H9 (cell line): ENCODE measurements at regions not wholly inside any gene's neighbourhood (a gene's known extent, or its start where the extent isn't known, plus 50 kb on each side); places are given as distances from the start of the nearest gene placed in this dataset.

Experiments
- DNase-seq: peaks from one replicate; pipeline ENCODE4 v3.0.0-alpha.2; 2017
- H2AFZ ChIP-seq: one replicate; pipeline ENCODE4 v1.6.1; 2013; ENCODE audit warnings: mild to moderate bottlenecking, low read length, control low read depth, moderate library complexity
- H2AK5ac ChIP-seq: 2 replicates; pipeline ENCODE4 v1.6.1; 2013; ENCODE audit warnings: low read length, control low read depth, mixed read lengths; ENCODE audit not compliant: insufficient read length
- H2BK120ac ChIP-seq: one replicate; pipeline ENCODE4 v1.6.1; 2013; ENCODE audit warnings: low read depth, mild to moderate bottlenecking, low read length, control low read depth, inconsistent platforms; ENCODE audit not compliant: poor library complexity, severe bottlenecking
- H2BK12ac ChIP-seq: 2 replicates; pipeline ENCODE4 v1.6.1; 2013; ENCODE audit warnings: low read length, control low read depth, mixed read lengths, low read depth; ENCODE audit not compliant: insufficient read length
- H2BK15ac ChIP-seq: 2 replicates; pipeline ENCODE4 v1.6.1; 2013; ENCODE audit warnings: low read depth, low read length, control low read depth
- H2BK20ac ChIP-seq: one replicate; pipeline ENCODE4 v1.6.1; 2013; ENCODE audit warnings: low read depth, mild to moderate bottlenecking, low read length, control low read depth, inconsistent platforms; ENCODE audit not compliant: poor library complexity, severe bottlenecking
- H2BK5ac ChIP-seq: 2 replicates; pipeline ENCODE4 v1.6.1; 2013; ENCODE audit warnings: low read length, control low read depth, mixed read lengths; ENCODE audit not compliant: insufficient read length
- H3K14ac ChIP-seq: 2 replicates; pipeline ENCODE4 v1.6.1; 2013; ENCODE audit warnings: low read length, control low read depth; ENCODE audit not compliant: insufficient read depth
- H3K18ac ChIP-seq: 2 replicates; pipeline ENCODE4 v1.6.1; 2013; ENCODE audit warnings: low read depth, mild to moderate bottlenecking, mixed read lengths, low read length, control low read depth; ENCODE audit not compliant: insufficient read length
- H3K23ac ChIP-seq: 2 replicates; pipeline ENCODE4 v1.6.1; 2013; ENCODE audit warnings: low read length, control low read depth, mixed read lengths, low read depth; ENCODE audit not compliant: insufficient read length
- H3K23me2 ChIP-seq: 2 replicates; pipeline ENCODE4 v1.6.1; 2013; ENCODE audit warnings: low read depth, mild to moderate bottlenecking, mixed read lengths, low read length, control low read depth; ENCODE audit not compliant: insufficient read length, poor library complexity, severe bottlenecking
- H3K27ac ChIP-seq: 2 replicates; pipeline ENCODE4 v1.5.1; 2013; ENCODE audit warnings: low read length, control low read depth, mixed read lengths, low read depth; ENCODE audit not compliant: insufficient read length
- H3K27me3 ChIP-seq: 2 replicates; pipeline ENCODE4 v1.6.1; 2013; ENCODE audit warnings: low read length, control low read depth, inconsistent platforms; ENCODE audit not compliant: insufficient read depth
- H3K4ac ChIP-seq: 2 replicates; pipeline ENCODE4 v1.6.1; 2013; ENCODE audit warnings: low read depth, mild to moderate bottlenecking, control low read depth, inconsistent platforms, low read length, moderate library complexity
- H3K4me1 ChIP-seq: 2 replicates; pipeline ENCODE4 v1.6.1; 2013; ENCODE audit warnings: low read length, control low read depth, inconsistent platforms; ENCODE audit not compliant: insufficient read depth
- H3K4me2 ChIP-seq: 2 replicates; pipeline ENCODE4 v1.6.1; 2013; ENCODE audit warnings: low read length, control low read depth, mixed read lengths; ENCODE audit not compliant: insufficient read length, insufficient read depth
- H3K56ac ChIP-seq: 2 replicates; pipeline ENCODE4 v1.6.1; 2013; ENCODE audit warnings: low read depth, mild to moderate bottlenecking, mixed read lengths, low read length, control low read depth; ENCODE audit not compliant: insufficient read length
- H3K79me1 ChIP-seq: 2 replicates; pipeline ENCODE4 v1.6.1; 2013; ENCODE audit warnings: low read depth, mild to moderate bottlenecking, moderate library complexity, low read length, control low read depth, inconsistent platforms; ENCODE audit not compliant: insufficient read depth, poor library complexity, severe bottlenecking
- H3K79me2 ChIP-seq: 2 replicates; pipeline ENCODE4 v1.6.1; 2013; ENCODE audit warnings: low read length, control low read depth, inconsistent platforms; ENCODE audit not compliant: insufficient read depth
- H3K9ac ChIP-seq: 2 replicates; pipeline ENCODE4 v1.6.1; 2013; ENCODE audit warnings: low read length, control low read depth, mixed read lengths; ENCODE audit not compliant: insufficient read length; ENCODE audit errors: extremely low read depth
- H3K9me3 ChIP-seq: one replicate; pipeline ENCODE4 v1.6.1; 2013; ENCODE audit warnings: low read depth, low read length, inconsistent platforms; ENCODE audit not compliant: control insufficient read depth
- H3T11ph ChIP-seq: one replicate; pipeline ENCODE4 v1.6.1; 2013; ENCODE audit warnings: mild to moderate bottlenecking, low read length, control low read depth, inconsistent platforms
- H4K20me1 ChIP-seq: one replicate; pipeline ENCODE4 v1.6.1; 2013; ENCODE audit not compliant: control insufficient read depth, insufficient read length, insufficient read depth
- H4K5ac ChIP-seq: 2 replicates; pipeline ENCODE4 v1.6.1; 2013; ENCODE audit warnings: low read depth, mild to moderate bottlenecking, mixed read lengths, low read length, control low read depth; ENCODE audit not compliant: insufficient read length
- H4K8ac ChIP-seq: replicated peaks from 2 replicates; pipeline ENCODE4 v1.6.1; 2013; ENCODE audit warnings: low read length, control low read depth, mixed read lengths, low read depth; ENCODE audit not compliant: insufficient read length
- H4K91ac ChIP-seq: 2 replicates; pipeline ENCODE4 v1.6.1; 2013; ENCODE audit warnings: low read depth, mild to moderate bottlenecking, moderate library complexity, mixed read lengths, low read length, control low read depth; ENCODE audit not compliant: insufficient read length
- H3K27ac Mint-ChIP-seq, 3 experiments: 2 replicates in 2 of 3; 3 replicates in 1 of 3; pipeline ENCODE4 v1.8.0; 2020 to 2021; ENCODE audit warnings: mixed read lengths in 3 of 3, mild to moderate bottlenecking in 1 of 3, moderate library complexity in 1 of 3
- H3K27me3 Mint-ChIP-seq: 2 replicates; pipeline ENCODE4 v1.8.0; 2021; ENCODE audit warnings: low read depth, mild to moderate bottlenecking, moderate library complexity, mixed read lengths
- H3K36me3 Mint-ChIP-seq, 3 experiments: 2 replicates in 2 of 3; 3 replicates in 1 of 3; pipeline ENCODE4 v1.8.0; 2020 to 2021; ENCODE audit warnings: low read depth in 3 of 3, mixed read lengths in 3 of 3; ENCODE audit not compliant: insufficient read depth in 1 of 3
- H3K4me1 Mint-ChIP-seq, 2 experiments: 2 replicates each; pipeline ENCODE4 v1.8.0; 2020; ENCODE audit warnings: mixed read lengths in 2 of 2
- H3K4me3 Mint-ChIP-seq, 2 experiments: 2 replicates in 1 of 2; 3 replicates in 1 of 2; pipeline ENCODE4 v1.8.0; 2020 to 2021; ENCODE audit warnings: mild to moderate bottlenecking in 2 of 2, mixed read lengths in 2 of 2, moderate library complexity in 1 of 2
- H3K9me3 Mint-ChIP-seq, 2 experiments: 2 replicates in 1 of 2; 3 replicates in 1 of 2; pipeline ENCODE4 v1.8.0; 2020; ENCODE audit warnings: mild to moderate bottlenecking in 2 of 2, mixed read lengths in 2 of 2, moderate library complexity in 1 of 2
- WGBS: extraction: QIAGEN DNeasy Blood & Tissue Kit; methylation state at CpG from one replicate; pipeline ENCODE4 v1.1.7; 2013; ENCODE audit warnings: missing lambda C conversion rate, low lambda C conversion rate, mixed read lengths; ENCODE audit not compliant: insufficient read length; ENCODE audit errors: extremely low coverage; 5-methylcytosine and 5-hydroxymethylcytosine counted together
- TF ChIP-seq, protein P1 (sequence below): fragments of 200-600 bp; sonication (generic); conservative IDR thresholded peaks from 3 replicates; pipeline ENCODE4 v1.8.0; 2021; ENCODE audit warnings: antibody characterized with exemption, mild to moderate bottlenecking

DNA sequence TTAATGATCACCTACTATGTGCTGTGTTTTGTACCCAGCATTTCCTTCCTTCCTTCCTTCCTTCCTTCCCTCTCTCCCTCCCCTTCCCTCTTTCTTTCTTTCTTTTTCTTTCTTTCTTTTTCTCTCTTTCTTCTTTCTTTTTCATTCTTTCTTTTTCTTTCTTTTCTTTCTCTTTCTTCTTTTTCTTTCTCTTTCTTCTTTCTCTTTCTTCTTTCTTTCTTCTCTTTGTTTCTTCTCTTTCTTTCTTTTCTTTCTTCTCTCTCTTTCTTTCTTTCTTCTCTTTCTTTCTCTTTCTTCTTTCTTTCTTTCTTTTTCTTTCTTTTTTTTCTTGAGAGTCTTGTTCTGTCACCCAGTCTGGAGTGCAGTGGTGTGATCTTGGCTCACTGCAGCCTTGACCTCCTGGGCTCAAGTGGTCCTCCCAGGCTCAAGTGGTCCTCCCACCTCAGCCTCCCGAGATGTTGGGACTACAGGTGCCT, 165.7 kb upstream of the MVB12B start:
- Mint-ChIP-seq H3K9me3 (no peaks in the 10 kb centered on the region; a peak in 1 of 5 replicates), H3K36me3 (no peaks in the 10 kb centered on the region; a peak in 2 of 7 replicates), H3K4me3 (no peak overlapping the region), H3K4me1 (peaks cover 8 to 13% of the 10 kb centered on the region in 2 experiments), H3K27ac (no peak overlapping the region), H3K27me3 (peaks cover 17% of the 10 kb centered on the region)
- no peak overlapping the region for H3K18ac ChIP-seq
- no peak overlapping the region for H3K4me2 ChIP-seq
- no peaks in the 10 kb centered on the region for H3K27me3 ChIP-seq
- DNase-seq = no peak
- no peak overlapping the region for H4K91ac ChIP-seq
- H2AFZ ChIP-seq = no peak overlapping the region
- H3K79me2 ChIP-seq = no peaks in the 10 kb centered on the region
- H2BK12ac ChIP-seq = no peak overlapping the region
- no peaks in the 10 kb centered on the region for H3K79me1 ChIP-seq
- H3K27ac ChIP-seq = no peak overlapping the region
- H4K20me1 ChIP-seq = no peaks in the 10 kb centered on the region
- no peak overlapping the region for H4K5ac ChIP-seq
- H2BK20ac ChIP-seq = no peak overlapping the region
- no peak overlapping the region for H2BK120ac ChIP-seq
- no peaks in the 10 kb centered on the region for H3K23me2 ChIP-seq
- WGBS = no CpG with 5 or more reads among the region's 1 CpG
- no peak overlapping the region for H3K9ac ChIP-seq
- H2AK5ac ChIP-seq = no peak overlapping the region
- no peak overlapping the region for H3K14ac ChIP-seq
- no peak overlapping the region for H3K23ac ChIP-seq
- no peak overlapping the region for H2BK5ac ChIP-seq
- H3K9me3 ChIP-seq = no peaks in the 10 kb centered on the region
- peaks cover 2% of the 10 kb centered on the region; the same call in 1 of the 2 replicates for H3K4me1 ChIP-seq
- H2BK15ac ChIP-seq = no peak overlapping the region
- TF ChIP-seq, protein P1, sequence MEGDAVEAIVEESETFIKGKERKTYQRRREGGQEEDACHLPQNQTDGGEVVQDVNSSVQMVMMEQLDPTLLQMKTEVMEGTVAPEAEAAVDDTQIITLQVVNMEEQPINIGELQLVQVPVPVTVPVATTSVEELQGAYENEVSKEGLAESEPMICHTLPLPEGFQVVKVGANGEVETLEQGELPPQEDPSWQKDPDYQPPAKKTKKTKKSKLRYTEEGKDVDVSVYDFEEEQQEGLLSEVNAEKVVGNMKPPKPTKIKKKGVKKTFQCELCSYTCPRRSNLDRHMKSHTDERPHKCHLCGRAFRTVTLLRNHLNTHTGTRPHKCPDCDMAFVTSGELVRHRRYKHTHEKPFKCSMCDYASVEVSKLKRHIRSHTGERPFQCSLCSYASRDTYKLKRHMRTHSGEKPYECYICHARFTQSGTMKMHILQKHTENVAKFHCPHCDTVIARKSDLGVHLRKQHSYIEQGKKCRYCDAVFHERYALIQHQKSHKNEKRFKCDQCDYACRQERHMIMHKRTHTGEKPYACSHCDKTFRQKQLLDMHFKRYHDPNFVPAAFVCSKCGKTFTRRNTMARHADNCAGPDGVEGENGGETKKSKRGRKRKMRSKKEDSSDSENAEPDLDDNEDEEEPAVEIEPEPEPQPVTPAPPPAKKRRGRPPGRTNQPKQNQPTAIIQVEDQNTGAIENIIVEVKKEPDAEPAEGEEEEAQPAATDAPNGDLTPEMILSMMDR = no peak
- no peak overlapping the region for H3K4ac ChIP-seq
- H3K56ac ChIP-seq = no peak overlapping the region
- no peak overlapping the region for H4K8ac ChIP-seq
- no peak overlapping the region for H3T11ph ChIP-seq
